ENCODE measurements at regions not wholly inside any gene's neighbourhood (a gene's known extent, or its start where the extent isn't known, plus 50 kb on each side); places are given as distances from the start of the nearest gene placed in this dataset.

- no peak for TF ChIP-seq ZFX (IDR thresholded peaks at IDR 0.05)
- no peak overlapping the region for H3K27ac ChIP-seq
These were observed 56.7 kb downstream of the P2RY1 start for GRCh38 chr3:152891678-152892077.

GRCh38 chr3:152892446-152892845 lies 57.5 kb downstream of the P2RY1 start:
- H3K27ac ChIP-seq: no peak overlapping the region
- TF ChIP-seq ZFX (IDR thresholded peaks at IDR 0.05) (no peak), CTCF (conservative IDR thresholded peaks at IDR 0.05) (no peak)

- H3K27ac ChIP-seq: no peak overlapping the region
- TF ChIP-seq ZFX (IDR thresholded peaks at IDR 0.05) (no peak), CTCF (conservative IDR thresholded peaks at IDR 0.05) (no peak)
These were observed 58.7 kb downstream of the P2RY1 start for GRCh38 chr3:152893647-152894046.

- no peak overlapping the region for H3K27ac ChIP-seq
- TF ChIP-seq ZFX (IDR thresholded peaks at IDR 0.05) (no peak), CTCF (conservative IDR thresholded peaks at IDR 0.05) (no peak)
These were observed 64.4 kb downstream of the P2RY1 start for GRCh38 chr3:152899306-152899705.

- TF ChIP-seq ZFX (IDR thresholded peaks at IDR 0.05) (no peak), CTCF (conservative IDR thresholded peaks at IDR 0.05) (no peak)
- H3K27ac ChIP-seq: no peak overlapping the region
These were observed 67.3 kb downstream of the P2RY1 start for GRCh38 chr3:152902141-152902669.

- H3K27ac ChIP-seq: no peak overlapping the region
- TF ChIP-seq ZFX (IDR thresholded peaks at IDR 0.05): no peak
- no peak for TF ChIP-seq CTCF (conservative IDR thresholded peaks at IDR 0.05)
These were observed 70.7 kb downstream of the P2RY1 start for GRCh38 chr3:152905631-152906030.

- TF ChIP-seq CTCF (conservative IDR thresholded peaks at IDR 0.05) (no peak), ZFX (IDR thresholded peaks at IDR 0.05) (no peak)
- H3K27ac ChIP-seq: no peak overlapping the region
These were observed 74.4 kb downstream of the P2RY1 start for GRCh38 chr3:152909180-152909883.

- no peak overlapping the region for H3K27ac ChIP-seq
- TF ChIP-seq CTCF (conservative IDR thresholded peaks at IDR 0.05): peak; percentile 36
- TF ChIP-seq ZFX (IDR thresholded peaks at IDR 0.05): no peak
These were observed 75.3 kb downstream of the P2RY1 start for GRCh38 chr3:152910211-152910610.

All from C4-2B (cell line).